Stimulated activated naive CD8-positive, alpha-beta T cell treated with anti-CD3 and anti-CD28 coated beads, Interleukin-15, amount 100 ng/mL, for 72 hours (primary cell): ENCODE measurements at regions not wholly inside any gene's neighbourhood (a gene's known extent, or its start where the extent isn't known, plus 50 kb on each side); places are given as distances from the start of the nearest gene placed in this dataset.
A peak's percentile ranks its signal among the peaks of the same experiment; 100 is the strongest.

Source experiments
- ATAC-seq: fragments of 150-1000 bp; cut with Tn5 transposase; 2 replicates; pipeline ENCODE4 v1.10.0; 2021; ENCODE audit warnings: mild to moderate bottlenecking, moderate library complexity
- DNase-seq, 2 donors: peaks; one replicate each; pipeline ENCODE4 v3.0.0; 2021 to 2022
- H3K27ac Mint-ChIP-seq, 2 donors: one replicate each; pipeline ENCODE4 v1.8.0; 2022; ENCODE audit warnings: mild to moderate bottlenecking in 2 of 2, mixed read lengths in 2 of 2, moderate library complexity in 2 of 2
- H3K27me3 Mint-ChIP-seq: one replicate; pipeline ENCODE4 v1.8.0; 2022; ENCODE audit warnings: mixed read lengths
- H3K4me1 Mint-ChIP-seq: one replicate; pipeline ENCODE4 v1.8.0; 2022; ENCODE audit warnings: mild to moderate bottlenecking, mixed read lengths
- H3K4me3 Mint-ChIP-seq, 2 donors: one replicate each; pipeline ENCODE4 v1.8.0; 2022; ENCODE audit warnings: mild to moderate bottlenecking in 2 of 2, mixed read lengths in 2 of 2, moderate library complexity in 1 of 2
- H3K9me3 Mint-ChIP-seq, 2 donors: one replicate each; pipeline ENCODE4 v1.8.0; 2022; ENCODE audit warnings: mixed read lengths in 2 of 2

DNA sequence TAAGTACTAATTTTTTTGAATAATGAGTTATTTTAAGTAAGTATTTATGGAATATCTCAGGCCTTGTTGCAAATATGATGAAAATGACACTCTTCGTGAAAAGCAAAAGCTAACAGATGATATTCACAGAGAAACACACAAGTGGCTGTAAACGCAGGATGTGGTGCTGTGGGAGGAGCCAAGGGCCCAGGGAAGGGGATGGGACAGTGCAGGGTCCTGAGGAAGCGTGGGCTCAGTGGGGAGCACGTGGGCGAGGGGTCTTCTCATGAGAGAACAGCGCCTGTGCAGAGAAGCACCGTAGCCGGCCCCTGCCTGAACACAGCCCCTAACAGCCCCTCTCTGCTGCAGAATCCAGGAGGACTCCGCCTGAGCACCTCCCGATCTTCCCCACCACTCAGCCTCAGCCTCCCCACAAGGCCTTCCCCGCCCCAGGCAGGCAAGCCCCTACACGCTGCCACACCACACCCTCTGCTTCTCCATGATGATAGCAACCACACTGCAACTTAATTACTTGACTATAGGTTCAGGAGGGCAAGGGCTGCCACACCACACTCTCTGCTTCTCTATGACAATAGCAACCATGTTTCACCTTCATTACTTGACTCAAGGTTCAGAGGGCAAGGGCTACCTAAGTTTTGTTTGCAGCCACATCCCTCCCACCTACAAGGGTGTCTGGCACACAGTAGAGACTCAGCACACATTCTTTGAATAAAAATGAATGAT lies 152.6 kb upstream of the RNF32 start:
- H3K27ac Mint-ChIP-seq, result no peak overlapping the region
- H3K4me1 Mint-ChIP-seq, result no peaks in the 10 kb centered on the region
- no peak for DNase-seq
- H3K27me3 Mint-ChIP-seq, result peaks cover 23% of the 10 kb centered on the region
- ATAC-seq, result no peak
- H3K4me3 Mint-ChIP-seq, result no peak overlapping the region
- no peaks in the 10 kb centered on the region for H3K9me3 Mint-ChIP-seq

DNA sequence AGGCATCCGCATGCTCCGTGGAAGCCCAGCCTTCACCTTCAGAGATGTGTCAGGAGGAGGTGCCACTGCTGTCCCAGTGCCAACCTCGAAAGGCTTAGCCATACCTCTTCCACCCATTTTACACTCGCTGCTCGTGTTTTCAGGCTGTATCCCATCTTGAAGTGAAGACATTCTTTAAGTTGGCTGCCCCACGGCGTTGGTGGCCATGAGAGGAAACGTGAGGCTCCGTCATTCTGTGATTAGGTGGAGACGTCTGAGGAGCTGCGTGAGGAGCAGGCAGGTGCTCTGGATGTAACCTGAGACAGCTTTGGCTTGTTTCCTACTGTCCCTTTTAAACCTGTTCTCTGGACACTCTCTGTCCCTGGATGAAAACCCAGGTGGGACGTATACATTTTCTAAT lies 159.9 kb upstream of the RNF32 start:
- no peak for ATAC-seq
- Mint-ChIP-seq H3K4me3 (no peak overlapping the region), H3K9me3 (no peaks in the 10 kb centered on the region), H3K27ac (no peak overlapping the region), H3K27me3 (peaks cover 14% of the 10 kb centered on the region), H3K4me1 (no peaks in the 10 kb centered on the region)
- no peak for DNase-seq

DNA sequence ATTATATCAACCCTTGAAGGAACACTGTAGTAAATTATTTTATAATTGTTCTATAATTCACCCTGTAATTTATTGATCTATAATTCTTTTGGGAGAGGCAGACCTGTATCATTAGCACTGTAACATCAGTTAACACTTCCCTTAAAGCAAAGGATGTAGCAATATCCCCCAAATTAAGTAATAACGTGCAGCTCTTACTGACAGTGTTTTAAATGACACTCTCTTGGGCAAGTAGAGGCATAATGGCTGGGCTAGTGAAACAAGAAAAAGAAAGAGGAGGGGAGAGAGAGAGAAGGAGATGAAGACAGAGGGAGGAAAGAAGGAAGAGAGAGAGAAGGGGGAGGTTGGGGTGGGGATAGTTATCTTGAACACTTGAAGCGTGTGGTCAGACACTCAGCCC lies 161.0 kb upstream of the RNF32 start:
- ATAC-seq (no peak), DNase-seq (no peak)
- H3K4me3 Mint-ChIP-seq, result no peak overlapping the region
- no peaks in the 10 kb centered on the region for H3K9me3 Mint-ChIP-seq
- H3K27ac Mint-ChIP-seq, result peak overlapping the region in 1 of 2 donors; percentile 62
- H3K4me1 Mint-ChIP-seq, result no peaks in the 10 kb centered on the region
- H3K27me3 Mint-ChIP-seq, result peaks cover 25% of the 10 kb centered on the region

DNA sequence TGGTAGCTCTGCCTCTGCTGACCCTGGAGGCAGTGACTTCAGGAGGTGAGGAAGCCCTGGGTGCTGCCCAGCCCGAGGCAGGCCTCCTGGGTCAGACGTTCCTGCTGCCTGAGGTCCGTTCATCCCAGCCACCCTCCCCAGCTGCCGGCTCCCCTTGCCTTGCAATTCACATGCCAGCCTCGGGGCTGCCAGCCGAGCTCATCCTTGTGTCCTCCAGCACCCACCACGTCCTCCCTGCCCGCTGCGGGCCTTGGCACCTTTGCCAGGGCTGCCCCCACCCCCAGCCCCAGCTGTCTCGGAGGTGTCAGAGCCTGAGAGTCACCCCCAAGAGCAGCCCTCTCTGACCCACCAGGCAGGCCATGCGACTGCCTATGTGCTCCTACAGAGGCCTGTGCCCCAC lies 162.1 kb upstream of the RNF32 start:
- Mint-ChIP-seq H3K4me3 (no peak overlapping the region), H3K4me1 (no peaks in the 10 kb centered on the region), H3K27me3 (peaks cover 31% of the 10 kb centered on the region), H3K27ac (no peak overlapping the region), H3K9me3 (no peaks in the 10 kb centered on the region)
- ATAC-seq (no peak), DNase-seq (no peak)

DNA sequence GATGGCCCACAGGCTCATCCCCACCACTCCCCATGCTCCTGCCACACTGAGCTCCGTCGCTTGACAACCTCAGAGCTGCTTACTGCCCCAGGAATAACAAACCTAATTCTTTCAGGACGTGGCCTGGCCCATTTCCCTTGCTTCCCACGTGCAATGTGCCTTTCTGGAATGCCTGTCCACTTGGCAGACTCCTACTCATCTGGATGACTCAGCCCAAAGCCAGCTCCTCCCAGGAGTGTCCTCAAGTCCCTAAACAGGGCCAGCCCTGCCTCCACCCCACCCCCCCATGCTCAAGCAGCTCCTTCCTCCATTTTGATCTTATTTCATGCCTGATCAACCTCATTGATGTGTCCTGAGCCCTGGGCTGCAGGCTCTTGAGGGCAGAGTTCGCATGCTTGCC lies 164.9 kb upstream of the RNF32 start:
- H3K4me3 Mint-ChIP-seq, result no peak overlapping the region
- DNase-seq, result no peak
- no peak for ATAC-seq
- H3K9me3 Mint-ChIP-seq, result no peaks in the 10 kb centered on the region
- peaks cover 39% of the 10 kb centered on the region for H3K27me3 Mint-ChIP-seq
- no peaks in the 10 kb centered on the region for H3K4me1 Mint-ChIP-seq
- H3K27ac Mint-ChIP-seq, result no peak overlapping the region

DNA sequence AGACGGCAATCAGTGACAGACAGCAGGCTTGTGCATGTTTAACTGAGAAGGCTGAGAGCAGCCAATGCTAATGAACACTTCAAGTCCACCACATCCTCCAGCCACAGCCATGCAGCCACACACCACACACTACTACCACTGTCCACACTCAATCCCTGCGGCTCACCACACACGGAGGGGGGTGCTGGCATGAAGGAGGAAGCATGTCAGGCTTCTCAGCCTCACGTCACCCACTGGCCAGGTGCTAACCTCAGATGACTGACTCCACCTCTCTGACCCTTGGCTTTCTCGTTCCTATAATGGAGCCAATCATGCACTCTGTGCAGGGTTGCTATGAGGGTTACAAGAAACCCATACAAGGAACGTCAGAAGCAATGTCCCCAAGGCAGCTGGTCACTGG lies 165.4 kb upstream of the RNF32 start:
- Mint-ChIP-seq H3K4me1 (no peaks in the 10 kb centered on the region), H3K4me3 (no peak overlapping the region), H3K27ac (no peak overlapping the region), H3K27me3 (peaks cover 39% of the 10 kb centered on the region), H3K9me3 (no peaks in the 10 kb centered on the region)
- no peak for DNase-seq
- no peak for ATAC-seq

DNA sequence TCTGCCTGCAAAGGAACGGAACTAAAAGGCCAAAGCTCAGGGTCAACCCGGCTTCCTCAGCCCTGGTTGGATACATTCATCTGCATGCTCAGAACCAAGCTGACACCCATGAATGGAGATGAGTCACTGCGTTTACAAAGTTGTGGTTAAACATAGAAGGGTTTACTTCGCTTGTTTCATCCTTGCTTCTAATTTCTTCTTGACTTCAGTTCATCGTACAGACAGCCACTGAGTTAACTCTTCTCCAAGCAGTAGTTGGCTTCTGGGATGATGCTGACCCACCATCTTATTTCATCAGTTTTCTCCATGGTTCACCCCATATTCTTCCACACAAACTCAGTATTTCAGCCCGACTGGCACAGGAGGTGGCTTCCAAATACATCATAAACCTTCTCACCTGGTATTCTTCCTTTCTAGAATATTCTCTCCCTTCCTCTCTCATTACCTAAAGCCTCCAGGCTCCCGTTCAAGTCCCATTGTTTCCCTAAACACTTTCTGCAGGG lies 166.3 kb upstream of the RNF32 start:
- no peak for DNase-seq
- Mint-ChIP-seq H3K27me3 (peaks cover 39% of the 10 kb centered on the region), H3K4me1 (no peaks in the 10 kb centered on the region), H3K9me3 (no peaks in the 10 kb centered on the region), H3K27ac (no peak overlapping the region), H3K4me3 (no peak overlapping the region)
- no peak for ATAC-seq

DNA sequence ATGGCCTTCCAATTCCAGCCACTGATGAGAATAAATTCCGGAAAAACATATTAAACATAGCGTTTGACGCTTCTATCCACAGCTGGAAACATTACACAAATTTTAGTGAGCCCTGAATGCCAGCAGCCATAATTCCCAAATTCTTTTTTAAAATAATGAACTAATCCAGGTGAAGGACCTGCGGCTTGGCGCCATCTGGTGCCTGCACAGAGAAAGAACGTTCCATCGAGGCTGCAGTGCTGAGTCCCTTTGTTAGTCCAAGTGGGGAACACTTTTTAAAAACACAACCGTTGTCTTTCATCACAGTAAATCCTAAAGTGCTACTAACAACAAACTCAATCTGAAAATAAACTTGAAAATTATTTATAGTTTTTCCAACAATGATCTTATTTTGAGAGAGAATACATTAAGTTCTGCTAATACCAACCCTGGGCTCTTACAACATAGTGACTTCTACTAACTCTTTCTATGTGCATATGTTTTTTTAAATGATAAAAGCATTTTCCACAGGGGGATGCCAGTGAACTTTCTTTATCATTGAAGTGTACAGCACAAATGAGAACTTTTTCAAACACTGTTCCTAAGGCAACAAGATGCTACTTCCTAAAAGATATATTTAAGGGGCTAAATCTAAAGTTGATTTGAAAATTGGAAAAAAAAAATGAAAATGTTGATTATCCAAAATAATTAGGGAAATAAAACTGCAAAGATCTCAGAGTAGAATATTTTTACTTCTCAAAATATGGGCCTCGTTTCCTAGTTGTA lies 166.9 kb upstream of the RNF32 start:
- Mint-ChIP-seq H3K4me3 (no peak overlapping the region), H3K9me3 (no peaks in the 10 kb centered on the region), H3K4me1 (no peaks in the 10 kb centered on the region), H3K27me3 (peaks cover 39% of the 10 kb centered on the region), H3K27ac (no peak overlapping the region)
- ATAC-seq (no peak), DNase-seq (peak; percentile 22 to 23)

DNA sequence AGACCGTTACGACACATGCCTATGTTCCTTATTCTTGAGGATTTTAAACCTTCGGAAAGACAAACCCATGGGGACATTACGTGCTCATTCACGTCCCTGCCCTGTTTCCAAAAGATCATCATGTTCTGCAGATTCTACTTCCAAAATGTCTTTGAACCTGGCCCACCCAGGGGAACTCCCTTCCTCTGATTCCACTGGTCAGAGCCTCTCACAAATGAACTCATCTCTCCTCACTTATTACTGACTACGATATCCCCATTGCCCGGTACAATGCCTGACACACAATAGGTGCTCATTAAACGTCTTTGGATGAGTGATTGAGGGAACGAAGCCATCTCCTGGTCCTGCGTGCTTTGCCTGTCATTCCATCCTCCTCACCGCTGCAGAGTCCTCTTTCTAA lies 168.3 kb upstream of the RNF32 start:
- DNase-seq, result no peak
- no peaks in the 10 kb centered on the region for H3K4me1 Mint-ChIP-seq
- ATAC-seq, result no peak
- no peaks in the 10 kb centered on the region for H3K9me3 Mint-ChIP-seq
- H3K4me3 Mint-ChIP-seq, result no peak overlapping the region
- no peak overlapping the region for H3K27ac Mint-ChIP-seq
- H3K27me3 Mint-ChIP-seq, result peaks cover 42% of the 10 kb centered on the region

DNA sequence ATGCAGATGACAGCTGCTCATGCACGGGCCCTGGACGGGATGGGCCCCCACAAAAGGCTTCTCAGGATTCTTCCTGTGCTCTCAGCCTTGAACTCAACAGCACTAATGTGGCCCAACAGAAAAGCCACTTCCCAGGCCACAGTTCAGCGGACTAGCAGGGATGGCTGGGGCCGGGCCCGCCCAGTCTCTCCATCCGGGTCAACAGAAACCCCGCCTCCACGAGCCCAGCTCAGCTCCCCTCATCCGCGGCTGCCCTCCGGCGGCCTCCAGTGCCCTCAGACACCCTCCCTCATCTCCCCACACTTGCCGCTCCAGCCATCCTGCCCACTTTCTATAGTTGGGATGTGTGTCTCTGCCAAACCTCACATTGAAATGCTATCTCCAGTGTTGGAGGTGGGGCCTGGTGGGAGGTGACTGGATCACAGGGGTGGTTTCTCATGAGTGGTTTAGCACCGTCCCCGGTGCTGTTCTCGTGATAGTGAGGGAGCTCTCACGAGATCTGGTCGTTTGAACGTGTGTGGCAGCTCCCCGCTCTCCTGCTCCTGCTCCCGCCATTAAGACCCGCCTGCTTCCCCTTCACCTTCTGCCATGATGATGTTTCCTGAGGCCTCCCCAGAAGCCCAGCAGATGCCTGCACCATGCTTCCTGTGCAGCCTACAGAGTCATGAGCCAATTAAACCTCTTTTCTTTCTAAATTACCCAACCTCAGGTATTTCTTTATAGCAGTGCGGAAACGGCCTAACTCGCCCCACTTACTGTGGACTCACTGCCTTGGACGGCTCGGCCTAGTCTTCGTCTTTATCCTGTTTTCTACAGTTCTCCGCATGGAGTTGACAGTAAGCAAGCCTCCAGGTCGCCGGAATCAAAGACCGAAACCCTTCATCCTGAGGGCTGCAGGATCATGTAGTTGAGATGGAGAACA lies 169.9 kb upstream of the RNF32 start:
- Mint-ChIP-seq H3K9me3 (no peaks in the 10 kb centered on the region), H3K27ac (peak overlapping the region in 1 of 2 donors; percentile 75), H3K27me3 (peaks cover 39% of the 10 kb centered on the region), H3K4me3 (no peak overlapping the region), H3K4me1 (no peaks in the 10 kb centered on the region)
- ATAC-seq (no peak), DNase-seq (no peak)

DNA sequence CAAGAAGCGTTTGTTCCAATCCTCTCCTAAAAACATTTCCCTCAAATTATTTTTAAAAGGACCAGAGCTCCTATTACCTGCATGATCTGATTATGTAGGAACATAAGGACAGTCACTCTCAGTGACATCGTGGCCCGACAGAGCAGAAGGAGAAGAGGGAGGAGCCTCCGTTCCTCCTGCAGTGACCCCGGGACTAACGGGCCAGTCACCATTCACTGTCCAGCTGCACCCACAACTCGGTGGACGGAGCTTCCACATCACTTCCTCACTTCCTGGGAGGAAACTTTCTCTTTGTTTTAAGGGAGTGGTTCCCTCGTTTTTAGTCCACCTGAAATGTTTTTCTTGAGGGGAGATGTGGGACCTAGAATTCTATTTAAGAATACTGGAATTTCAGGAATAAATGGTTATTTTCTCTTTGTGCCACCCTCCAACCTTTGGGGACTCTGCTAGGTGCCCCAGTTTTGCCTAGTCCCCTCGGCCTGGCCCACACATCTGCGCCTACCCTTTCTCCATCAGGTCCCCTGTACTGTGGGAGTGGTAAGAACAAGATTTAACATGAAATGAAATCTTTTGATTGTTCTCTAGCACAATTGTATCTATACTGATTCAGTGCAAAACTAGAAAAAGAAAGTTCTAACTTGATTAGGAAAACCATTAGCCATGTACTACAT lies 173.5 kb upstream of the RNF32 start:
- no peaks in the 10 kb centered on the region for H3K9me3 Mint-ChIP-seq

DNA sequence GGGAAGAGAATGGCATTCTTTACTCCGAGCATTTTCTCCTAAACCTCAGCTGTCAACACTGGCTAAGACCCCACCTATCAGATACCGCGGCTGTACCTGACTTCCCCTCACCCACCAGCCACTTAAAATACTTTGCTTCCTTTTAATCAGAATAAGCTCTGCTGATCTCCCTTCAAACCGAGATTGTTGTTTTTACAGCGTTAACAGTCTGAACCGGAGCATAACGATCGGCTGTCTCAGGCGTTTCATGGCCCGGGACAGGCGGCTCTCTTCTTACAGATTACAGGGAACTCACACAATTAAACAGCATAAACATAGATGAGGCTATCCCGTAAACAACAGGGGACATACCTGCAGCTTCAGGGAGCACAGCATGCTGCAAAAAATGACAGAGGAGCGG lies 174.3 kb upstream of the RNF32 start:
- ATAC-seq (no peak), DNase-seq (no peak)
- peaks cover 34% of the 10 kb centered on the region for H3K27me3 Mint-ChIP-seq
- H3K4me3 Mint-ChIP-seq, result no peak overlapping the region
- no peak overlapping the region for H3K27ac Mint-ChIP-seq
- H3K4me1 Mint-ChIP-seq, result no peaks in the 10 kb centered on the region
- no peaks in the 10 kb centered on the region for H3K9me3 Mint-ChIP-seq

More for the DNA sequence above, 173.5 kb upstream of the RNF32 start:
- DNase-seq (no peak), ATAC-seq (no peak)
- Mint-ChIP-seq H3K27ac (no peak overlapping the region), H3K4me3 (no peak overlapping the region), H3K27me3 (peaks cover 34% of the 10 kb centered on the region), H3K4me1 (no peaks in the 10 kb centered on the region)

DNA sequence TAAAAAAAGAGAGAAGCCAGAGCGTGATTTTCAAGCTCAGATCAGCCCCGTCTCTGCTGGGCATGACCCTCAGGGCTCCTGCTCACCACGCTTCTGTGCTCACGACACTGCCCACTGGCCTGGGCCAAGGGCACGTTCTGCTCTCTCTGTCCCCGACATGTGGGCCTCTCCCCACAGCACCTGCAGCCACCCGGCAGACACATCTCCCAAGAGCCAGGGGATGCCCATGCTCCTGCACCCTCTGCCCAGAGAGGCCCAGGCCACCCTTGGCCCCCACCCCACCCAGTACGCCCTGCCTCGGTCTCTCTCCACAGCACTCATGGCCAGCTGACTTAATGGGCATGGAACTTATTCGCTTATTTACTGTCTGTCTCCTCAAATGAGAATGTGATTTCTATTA lies 175.4 kb upstream of the RNF32 start:
- no peak overlapping the region for H3K4me3 Mint-ChIP-seq
- H3K4me1 Mint-ChIP-seq, result no peaks in the 10 kb centered on the region
- H3K27ac Mint-ChIP-seq, result no peak overlapping the region
- H3K9me3 Mint-ChIP-seq, result no peaks in the 10 kb centered on the region
- ATAC-seq, result no peak
- H3K27me3 Mint-ChIP-seq, result peaks cover 40% of the 10 kb centered on the region
- DNase-seq, result no peak

DNA sequence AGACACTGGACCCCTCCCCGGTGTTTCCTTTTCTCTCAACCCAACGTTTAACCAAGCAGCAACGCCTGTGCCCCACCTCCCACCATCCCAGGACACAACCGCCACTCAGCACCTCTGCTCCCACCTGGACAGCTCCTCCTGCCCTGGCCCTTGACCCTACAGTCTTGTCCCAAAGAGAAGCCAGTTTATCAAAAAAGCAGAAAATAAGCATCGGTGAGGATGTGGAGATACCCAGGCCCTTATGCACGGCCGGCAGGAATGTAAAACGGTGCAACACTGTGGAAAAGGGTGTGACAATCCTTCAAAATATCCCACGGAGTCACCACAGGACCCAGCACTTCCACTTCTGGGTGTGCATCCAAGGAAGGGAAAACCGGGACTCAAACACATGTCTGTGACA lies 176.2 kb upstream of the RNF32 start:
- Mint-ChIP-seq H3K9me3 (no peaks in the 10 kb centered on the region), H3K27me3 (peaks cover 44% of the 10 kb centered on the region), H3K4me3 (no peak overlapping the region), H3K4me1 (no peaks in the 10 kb centered on the region), H3K27ac (peak overlapping the region in 1 of 2 donors; percentile 1)
- DNase-seq (no peak), ATAC-seq (no peak)

DNA sequence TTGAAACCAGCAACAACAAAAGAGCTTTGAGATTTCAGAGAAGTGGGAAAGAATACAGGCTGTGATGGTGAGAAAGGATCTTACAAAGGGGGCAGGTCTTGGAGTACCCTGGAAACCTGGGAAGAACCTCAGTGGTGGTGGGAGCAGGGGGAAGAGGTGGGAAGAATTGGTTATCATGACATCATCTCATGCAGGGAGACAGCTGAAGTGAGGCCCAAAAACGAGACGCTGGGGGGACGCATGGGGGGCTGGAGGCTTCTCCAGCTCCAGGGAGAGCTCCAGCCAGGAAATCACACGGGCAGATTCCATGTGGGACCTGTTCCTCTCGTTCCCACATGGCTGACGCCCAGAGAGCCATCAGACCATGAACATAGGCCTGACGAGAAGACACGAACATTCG lies 177.3 kb upstream of the RNF32 start:
- Mint-ChIP-seq H3K27me3 (peaks cover 54% of the 10 kb centered on the region), H3K4me3 (no peak overlapping the region), H3K9me3 (no peaks in the 10 kb centered on the region), H3K27ac (no peak overlapping the region), H3K4me1 (no peaks in the 10 kb centered on the region)
- ATAC-seq, result no peak
- DNase-seq, result no peak
